Adrenal gland (tissue), 5 donors: ENCODE measurements at regions not wholly inside any gene's neighbourhood (a gene's known extent, or its start where the extent isn't known, plus 50 kb on each side); places are given as distances from the start of the nearest gene placed in this dataset.

ENCODE experiments used
- POLR2A ChIP-seq, 2 donors: fragments of 450-650 bp; IDR thresholded peaks; one replicate each; pipeline ENCODE4 v1.6.1; 2017; ENCODE audit warnings: antibody characterized with exemption in 2 of 2, mild to moderate bottlenecking in 2 of 2, moderate library complexity in 1 of 2
- TF ChIP-seq, protein P1 (sequence below), 6 experiments: fragments of 450-650 bp in 4 of 6; fragments of 200-600 bp in 2 of 6; sonication (generic) in 1 of 6; IDR thresholded peaks; 1 replicate in 5 of 6; 2 replicates in 1 of 6; pipeline versions ENCODE4 v1.5.1 to v1.8.0; 2016 to 2021; ENCODE audit warnings: antibody characterized with exemption in 6 of 6, mild to moderate bottlenecking in 2 of 6, moderate library complexity in 1 of 6
- donor health status: DM: no; HTN: no; CAD: no.

DNA sequence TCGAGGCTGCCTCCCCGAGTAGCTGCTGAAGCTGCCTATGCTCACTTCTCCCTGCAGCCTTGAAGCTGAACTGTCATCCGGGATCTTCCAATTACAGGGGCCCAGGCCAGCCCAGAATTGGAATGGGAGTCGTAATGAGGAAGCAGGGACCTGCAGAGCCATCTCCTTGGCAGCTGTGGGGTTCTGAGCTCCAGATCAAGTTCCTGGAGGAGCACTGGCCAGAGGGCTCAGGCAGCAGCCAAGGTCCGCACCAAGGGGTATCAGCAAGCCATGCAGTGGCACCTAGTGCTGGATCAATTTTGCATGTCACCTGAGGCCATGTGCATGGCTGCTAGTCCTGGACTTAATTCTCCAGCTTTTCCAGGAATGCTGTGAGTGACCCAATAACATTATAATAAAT is 163.2 kb upstream of the TSHZ2 start:
- no peak for TF ChIP-seq POLR2A (IDR thresholded peaks at IDR 0.05)
- TF ChIP-seq, protein P1, sequence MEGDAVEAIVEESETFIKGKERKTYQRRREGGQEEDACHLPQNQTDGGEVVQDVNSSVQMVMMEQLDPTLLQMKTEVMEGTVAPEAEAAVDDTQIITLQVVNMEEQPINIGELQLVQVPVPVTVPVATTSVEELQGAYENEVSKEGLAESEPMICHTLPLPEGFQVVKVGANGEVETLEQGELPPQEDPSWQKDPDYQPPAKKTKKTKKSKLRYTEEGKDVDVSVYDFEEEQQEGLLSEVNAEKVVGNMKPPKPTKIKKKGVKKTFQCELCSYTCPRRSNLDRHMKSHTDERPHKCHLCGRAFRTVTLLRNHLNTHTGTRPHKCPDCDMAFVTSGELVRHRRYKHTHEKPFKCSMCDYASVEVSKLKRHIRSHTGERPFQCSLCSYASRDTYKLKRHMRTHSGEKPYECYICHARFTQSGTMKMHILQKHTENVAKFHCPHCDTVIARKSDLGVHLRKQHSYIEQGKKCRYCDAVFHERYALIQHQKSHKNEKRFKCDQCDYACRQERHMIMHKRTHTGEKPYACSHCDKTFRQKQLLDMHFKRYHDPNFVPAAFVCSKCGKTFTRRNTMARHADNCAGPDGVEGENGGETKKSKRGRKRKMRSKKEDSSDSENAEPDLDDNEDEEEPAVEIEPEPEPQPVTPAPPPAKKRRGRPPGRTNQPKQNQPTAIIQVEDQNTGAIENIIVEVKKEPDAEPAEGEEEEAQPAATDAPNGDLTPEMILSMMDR (IDR thresholded peaks at IDR 0.05) = no peak
